GM19452 (cell line): ENCODE measurements at regions not wholly inside any gene's neighbourhood (a gene's known extent, or its start where the extent isn't known, plus 50 kb on each side); places are given as distances from the start of the nearest gene placed in this dataset.
"Not testable (repeated sequence)": the region's sequence is repeated elsewhere in the genome, so short reads cannot be mapped to it uniquely, and the experiment has no call there.

ENCODE experiments used
- ATAC-seq: cut with Tn5 transposase; IDR thresholded peaks from one replicate; pipeline ENCODE4 v1.9.1; 2021; ENCODE audit not compliant: unreplicated experiment

DNA sequence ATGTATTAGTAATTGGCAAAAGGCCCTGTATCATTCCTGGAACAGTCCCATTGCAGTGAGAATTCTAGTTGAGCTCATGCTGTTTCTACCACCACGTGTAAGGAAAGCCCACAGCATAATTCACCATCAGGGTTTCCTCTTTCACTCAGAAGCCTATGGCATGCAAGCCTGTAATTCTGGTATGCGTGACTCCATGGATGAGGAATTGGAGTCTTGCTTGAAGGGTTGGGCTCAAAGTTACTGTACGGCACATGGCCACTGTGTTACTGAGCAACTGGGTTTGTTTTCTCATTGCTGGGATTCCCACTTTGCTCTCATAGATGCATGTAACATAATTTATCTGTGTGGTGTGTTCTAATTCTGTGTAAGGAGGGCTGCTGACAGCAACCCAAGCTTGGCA lies 132.3 kb upstream of the NR3C2 start:
- ATAC-seq, result no peak

DNA sequence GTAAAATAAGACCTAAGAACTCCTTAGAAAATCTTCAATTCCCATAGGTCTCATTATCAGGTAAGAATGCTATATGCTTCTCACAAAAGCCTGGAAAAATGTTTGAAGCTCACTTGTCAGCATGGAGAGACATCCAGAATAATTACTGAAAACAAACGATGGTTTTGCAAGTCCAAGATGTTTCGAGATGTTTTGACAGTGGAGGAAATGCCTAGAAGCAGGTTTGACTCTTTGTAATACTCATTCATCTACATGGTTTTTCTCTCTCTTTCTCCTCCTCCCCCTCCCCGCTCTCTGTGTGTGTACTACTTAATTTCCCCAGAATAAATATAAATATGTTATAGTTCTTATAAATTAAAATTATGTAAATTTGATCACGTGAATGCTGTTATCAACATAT lies 131.9 kb upstream of the NR3C2 start:
- ATAC-seq, result no peak

DNA sequence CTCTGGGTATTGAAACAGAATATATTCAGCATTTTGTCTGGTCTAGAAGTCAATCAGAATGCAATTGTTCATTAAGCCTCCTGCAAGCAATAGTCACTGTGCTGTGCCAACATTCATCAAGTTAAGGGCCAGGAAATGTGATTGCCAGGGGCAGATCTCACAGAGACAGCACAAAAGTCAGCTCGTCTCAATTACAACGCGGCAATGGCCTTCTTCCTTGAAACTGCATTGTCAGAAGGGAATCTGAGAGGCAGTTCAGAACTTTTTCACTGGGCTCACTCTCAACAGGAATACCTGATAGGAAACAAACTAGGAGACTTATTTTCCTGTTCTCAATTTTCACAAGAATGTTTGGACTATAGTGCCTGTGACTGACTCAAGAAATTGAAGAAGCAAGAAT lies 131.1 kb upstream of the NR3C2 start:
- no peak for ATAC-seq

DNA sequence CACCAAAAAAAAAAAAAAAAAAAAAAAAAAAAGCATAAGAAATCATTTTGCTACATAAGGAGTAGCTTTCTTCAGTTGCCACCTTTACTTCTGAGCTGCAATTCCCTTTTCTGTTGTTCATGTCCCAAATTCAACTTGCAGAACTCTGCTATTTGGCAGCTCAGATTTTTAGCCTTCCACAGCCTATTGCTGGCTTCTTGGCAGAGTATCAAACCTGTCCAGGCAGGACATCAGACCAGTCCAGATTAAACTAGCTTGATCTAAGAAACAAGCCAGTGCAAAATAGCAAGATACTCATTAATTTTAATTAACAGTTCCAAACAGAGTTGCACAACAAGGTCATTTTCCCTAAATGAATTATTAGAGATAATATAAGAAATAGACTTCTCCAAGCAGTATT lies 123.6 kb upstream of the NR3C2 start:
- ATAC-seq, result no peak

DNA sequence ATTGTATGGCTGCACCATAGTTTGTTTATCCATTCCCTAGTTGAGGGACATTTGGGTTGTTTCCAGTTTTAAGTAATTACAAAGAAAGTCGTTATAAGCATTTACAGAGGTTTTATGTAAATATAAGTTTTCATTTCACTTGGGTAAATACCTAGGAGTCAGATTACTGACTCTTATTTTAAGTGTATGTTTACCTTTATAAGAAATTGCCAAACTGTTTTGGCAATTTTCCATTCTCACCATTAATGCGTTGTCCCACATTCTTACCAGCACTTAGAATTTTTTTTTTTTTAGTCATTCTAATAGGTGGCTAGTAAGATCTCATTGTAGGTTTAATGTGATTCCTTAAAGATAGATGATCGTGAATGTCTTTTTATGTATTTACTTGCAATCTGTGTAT lies 121.5 kb upstream of the NR3C2 start:
- ATAC-seq, result no peak

DNA sequence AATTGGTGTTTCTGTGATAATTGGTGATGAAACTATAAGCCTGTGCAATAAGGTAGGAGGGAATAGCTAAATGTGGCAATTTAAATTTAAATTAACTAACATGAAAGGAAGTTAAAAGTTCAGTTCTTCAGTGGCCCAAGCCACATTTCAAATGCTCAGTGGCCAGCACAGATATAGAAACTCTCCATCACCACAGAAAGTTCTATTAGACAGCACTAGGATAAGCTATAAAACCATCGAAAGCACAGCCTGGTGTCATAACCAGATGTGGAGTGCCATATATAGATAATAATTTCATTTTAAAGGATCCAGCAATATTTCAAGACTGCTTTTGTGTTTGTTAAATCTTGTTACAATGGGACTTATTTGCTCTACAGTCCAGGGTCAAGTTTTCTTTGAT lies 119.3 kb upstream of the NR3C2 start:
- ATAC-seq, result no peak

DNA sequence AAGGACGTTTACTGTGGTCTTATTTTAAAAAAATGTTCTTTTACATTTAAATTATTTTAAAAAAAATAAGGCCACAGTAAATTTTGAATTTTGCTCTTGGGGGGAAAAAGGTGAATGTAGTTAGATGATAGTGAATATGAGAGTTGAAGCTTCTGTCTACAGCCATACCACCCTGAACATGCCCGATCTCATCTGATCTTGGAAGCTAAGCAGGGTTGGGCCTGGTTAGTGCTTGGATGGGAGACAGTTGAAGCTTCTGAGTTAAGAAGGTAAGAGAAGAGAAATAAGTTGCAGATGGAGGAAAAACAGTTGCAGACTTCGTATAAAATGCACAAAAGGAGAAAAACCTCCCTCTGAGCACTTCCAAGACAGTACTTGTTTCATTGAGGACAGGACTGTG lies 115.6 kb upstream of the NR3C2 start:
- no peak for ATAC-seq

DNA sequence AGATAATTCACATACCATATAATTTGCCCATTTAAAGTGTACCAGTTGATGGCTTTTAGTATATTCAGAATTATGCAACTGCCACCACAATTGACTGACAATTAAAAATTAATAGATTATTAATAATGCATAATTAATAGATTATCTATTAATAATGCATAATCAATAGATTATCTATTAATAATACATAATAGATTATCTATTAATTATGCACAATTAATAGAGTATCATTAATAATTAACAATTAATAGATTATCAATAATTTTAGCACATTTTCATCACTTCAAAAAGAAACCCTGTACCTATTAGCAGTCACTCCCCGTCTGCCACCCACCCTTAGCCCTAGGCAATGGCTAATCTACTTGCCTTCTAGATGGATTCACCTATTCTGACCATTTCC lies 108.6 kb upstream of the NR3C2 start:
- ATAC-seq, result no peak

DNA sequence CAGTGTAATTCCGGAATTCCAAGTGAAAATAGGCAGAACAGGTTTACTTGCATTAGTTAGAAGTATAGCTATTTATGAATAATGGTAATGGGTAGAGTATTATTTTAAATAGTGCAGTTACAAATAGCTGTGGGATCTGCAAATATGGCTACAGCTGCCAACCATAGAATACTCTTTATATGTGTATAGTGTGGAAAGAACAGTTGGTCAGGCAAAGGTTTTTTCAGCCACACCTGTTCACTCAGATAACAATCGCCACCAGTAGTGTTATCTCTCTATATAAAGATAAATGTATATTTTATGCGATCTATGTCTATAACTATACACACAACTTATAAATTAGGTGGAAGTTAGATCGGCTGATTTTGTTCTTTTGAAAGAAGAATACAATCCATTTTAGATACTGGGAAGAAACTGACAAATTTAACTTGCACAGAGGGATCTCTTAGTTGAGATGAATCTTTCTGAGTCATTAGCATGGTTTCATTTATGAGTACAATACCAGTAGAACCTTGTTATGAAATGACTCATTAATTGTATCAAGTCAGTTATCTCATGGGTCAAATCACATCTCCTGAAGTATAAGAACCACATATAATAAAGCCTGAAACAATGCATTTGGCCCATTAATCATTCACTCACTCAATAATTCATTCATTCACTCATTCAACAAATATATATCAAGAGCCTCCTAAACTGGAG lies 100.9 kb upstream of the NR3C2 start:
- ATAC-seq, result no peak

DNA sequence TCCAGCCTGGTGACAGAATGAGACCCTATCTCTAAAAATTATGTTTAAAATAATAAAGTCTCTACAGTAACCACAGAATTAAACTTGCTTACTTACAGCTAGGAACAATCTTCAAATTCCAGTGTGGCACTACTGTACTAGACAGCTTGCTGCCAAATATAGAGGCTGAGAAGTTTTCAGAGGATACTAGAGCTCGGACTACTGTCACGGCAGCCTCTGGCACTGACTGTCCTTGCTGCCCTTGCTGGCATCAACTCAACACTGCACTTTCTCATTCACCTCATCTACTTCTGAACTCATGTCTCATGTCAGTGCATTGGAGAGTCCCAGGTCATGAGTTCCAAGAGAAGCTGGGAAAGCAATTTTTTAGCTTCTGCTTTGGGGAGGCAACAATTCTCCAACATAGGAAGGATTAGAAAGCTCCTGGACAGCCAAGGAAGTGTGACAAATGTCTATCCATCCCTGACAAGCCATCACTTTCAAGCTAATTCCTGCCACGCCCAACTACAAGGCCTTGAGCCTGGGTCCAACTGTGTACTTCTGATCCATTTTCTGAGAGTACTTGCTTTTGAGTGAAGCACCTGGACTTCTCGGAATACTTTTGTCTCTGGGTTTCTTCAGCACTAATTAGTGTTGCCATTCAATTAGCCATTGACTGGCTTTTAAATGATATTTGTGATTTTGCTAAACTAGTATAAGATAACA lies 98.6 kb upstream of the NR3C2 start:
- no peak for ATAC-seq

DNA sequence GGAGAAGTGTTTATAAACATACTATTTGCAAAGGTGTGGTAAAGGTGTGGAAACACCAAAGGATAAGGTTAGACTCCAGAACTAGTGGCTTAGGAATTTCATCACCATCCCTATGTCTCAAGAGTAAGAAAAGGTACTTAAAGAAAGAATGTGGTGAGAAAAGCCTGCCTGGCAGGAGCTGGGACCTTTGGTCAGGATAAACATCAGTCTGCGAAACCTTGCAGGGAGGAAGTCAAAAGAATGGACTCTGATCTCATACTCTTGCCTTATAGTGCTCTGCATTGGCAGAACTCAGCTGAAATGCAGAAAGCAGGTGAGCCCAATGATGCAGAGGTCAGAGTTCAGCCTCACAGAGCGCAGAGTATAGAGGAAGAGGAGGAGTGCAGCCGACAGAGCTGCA lies 97.2 kb upstream of the NR3C2 start:
- ATAC-seq, result no peak

DNA sequence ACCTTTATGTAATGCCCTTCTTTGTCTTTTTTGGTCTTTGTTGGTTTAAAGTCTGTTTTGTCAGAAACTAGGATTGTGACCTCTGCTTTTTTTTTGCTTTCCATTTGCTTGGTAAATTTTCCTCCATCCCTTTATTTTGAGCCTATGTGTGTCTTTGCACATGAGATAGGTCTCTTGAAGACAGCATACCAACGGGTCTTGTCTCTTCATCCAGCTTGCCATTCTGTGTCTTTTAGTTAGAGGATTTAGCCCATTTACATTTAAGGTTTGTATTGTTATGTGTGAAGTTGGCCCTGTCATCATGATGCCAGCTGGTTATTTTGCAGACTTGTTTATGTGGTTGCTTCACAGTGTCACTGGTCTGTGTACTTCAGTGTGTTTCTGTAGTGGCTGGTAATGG lies 91.6 kb upstream of the NR3C2 start:
- ATAC-seq, result not testable (repeated sequence)

DNA sequence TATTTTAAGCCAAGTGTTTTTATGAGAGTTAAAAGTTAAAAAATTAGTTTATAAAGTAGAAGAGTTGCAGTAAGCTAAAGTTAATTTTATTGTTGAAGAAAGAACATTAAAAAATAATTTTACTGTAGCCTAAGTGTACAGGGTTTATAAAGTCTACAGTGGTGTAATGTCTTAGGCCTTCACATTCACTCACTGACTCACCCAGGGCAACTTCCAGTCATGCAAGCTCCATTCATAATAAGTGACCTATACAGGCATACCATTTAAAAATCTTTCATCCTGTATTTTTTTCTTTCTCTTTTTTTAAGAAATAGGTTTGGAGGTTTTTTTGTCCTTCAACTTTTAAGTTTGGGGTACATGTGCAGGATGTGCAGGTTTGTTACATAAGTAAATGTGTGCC lies 87.9 kb upstream of the NR3C2 start:
- no peak for ATAC-seq

DNA sequence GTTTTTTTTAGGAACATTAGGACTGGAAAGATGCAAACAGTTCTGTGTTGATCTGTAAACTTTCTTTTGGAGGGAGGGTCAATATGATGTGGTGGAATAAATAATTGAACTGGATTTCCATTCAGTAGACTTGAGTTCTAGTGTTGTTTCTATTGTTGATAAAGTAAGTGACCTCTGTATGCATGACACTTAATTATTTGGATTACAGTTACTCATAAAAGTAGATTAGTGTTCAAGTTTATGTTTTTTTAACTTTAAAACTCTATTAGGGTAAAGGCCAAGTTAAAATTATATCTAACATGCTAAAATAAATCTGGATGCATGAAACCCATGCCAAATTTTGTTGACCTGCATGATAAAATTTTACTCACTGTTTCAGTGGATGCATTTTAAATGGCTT lies 85.4 kb upstream of the NR3C2 start:
- no peak for ATAC-seq

DNA sequence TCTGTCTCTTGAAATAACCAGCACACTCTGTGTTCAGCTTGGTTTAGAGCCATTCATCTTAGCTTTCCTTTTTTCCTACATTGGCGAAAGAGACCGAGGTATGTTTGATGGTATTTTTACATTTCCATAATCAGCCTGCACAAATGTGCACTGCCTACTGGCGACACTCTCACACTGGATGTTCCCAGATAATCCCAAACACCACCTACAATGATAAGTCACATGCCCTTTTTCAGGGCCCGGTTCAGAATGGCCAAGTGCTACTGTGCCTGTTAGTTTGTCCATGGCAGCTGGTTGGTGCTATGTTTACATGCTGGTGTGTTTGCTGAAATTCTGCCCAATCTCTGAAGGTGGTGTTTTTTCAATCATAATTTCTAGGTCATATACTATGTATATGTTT lies 80.8 kb upstream of the NR3C2 start:
- ATAC-seq, result no peak

DNA sequence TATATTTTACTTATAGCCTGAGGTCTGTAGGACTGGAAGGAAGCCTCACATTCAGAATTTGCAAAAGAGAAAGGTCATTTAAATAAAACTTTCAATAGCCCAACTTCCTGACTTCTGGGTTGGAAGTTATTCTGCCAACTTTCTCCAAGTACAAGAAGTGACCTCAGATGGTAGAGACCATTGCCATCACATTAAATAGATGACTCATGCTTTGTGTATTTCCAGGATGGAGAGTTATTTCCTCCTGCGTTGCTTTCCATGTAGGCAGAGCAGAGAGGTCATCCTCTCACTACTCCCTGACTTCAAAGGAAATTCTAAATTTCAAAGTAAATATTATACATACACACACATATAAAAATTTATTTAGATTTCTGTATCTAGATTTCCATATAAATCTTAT lies 73.0 kb upstream of the NR3C2 start:
- ATAC-seq, result no peak

DNA sequence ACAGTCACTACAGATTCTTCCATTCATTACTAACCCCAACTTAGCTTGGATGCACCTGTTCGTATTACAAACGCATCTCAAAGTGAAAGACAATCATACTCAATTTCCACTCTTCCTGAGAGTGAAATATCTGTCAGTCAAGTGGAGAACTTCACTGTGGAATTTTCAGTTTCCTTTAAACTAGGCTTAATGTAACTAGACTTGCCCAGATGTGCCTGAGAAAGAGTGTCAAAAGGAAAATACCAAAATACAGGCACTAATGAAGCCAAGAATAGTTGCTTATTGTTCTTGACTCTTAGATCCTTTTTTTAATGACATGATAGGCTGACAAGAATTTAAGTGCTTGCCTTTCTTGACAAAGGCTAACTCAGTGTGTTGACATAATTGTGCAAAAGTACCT lies 72.4 kb upstream of the NR3C2 start:
- ATAC-seq, result no peak

DNA sequence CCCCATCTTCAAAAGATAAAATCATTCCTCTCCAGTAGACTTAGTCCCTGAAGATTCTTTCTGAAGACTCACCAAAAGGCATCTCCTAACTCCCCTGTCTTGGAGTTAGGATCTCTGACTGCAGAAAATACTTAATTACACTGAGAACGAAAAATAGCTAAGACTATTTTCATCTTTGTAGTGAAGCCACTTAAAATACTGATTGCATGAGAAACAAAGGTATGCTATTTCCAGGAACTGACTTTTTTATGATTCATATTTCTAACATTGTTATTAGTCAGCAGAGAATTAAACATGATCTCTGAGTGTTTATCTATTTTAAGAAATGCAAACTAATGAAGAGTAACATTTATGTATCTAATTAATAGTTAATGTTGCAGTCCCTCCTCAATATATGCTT lies 71.8 kb upstream of the NR3C2 start:
- ATAC-seq, result no peak

DNA sequence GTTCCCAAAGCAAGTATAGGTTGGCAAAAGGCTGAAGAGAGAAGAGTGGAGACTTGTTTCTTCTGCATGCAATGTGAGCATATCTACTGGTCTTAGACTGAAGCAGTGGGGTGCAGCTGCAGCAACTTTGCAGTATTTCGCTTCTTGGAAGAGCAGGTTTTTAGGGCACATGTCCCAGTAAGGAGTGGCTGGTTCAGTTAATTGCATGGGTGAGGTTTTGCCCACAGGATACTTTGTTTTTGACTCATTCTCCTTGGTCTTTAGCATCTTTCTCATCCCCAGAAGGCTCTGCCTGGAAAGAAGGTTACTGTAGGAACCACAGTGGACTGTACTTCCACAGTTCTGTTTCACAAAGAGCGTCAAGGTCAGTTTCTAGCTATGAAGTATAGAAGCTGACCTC lies 68.0 kb upstream of the NR3C2 start:
- no peak for ATAC-seq

DNA sequence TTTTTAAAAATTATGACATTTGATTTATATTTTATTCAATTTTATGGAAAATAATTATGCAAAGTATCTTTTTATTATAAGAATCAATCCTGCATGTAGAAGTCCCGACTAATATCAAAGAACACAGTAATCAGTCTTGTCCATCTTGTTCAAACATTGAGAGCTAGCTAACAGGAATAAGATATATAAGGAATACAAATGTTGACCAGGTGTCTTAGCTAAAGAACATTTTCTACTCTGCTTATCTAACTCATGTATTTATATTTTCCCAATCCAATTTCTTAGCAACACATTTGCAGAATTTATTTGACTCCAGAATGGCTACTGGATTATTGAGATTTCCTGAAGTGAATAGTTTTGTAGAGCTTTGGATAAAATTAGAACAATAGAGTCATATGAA lies 61.5 kb upstream of the NR3C2 start:
- no peak for ATAC-seq

DNA sequence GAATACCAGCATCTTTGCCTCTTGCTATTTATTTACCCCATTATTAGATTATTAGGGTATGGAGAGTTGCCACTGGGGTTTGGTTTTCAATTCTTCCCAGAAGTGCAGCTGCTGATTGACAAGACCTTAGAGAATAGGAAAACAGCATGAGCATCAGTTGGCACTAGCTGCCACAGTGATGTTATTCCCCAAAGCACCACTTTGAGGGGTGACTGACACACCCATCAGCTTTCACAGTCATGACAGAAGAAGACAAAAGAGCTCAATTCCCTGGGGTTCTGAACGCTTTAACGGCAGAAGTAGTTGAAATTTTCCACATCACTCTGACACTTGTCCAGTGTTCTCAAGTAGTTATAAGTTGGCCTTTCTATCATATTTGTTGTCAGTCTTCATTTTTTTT lies 55.0 kb upstream of the NR3C2 start:
- no peak for ATAC-seq

DNA sequence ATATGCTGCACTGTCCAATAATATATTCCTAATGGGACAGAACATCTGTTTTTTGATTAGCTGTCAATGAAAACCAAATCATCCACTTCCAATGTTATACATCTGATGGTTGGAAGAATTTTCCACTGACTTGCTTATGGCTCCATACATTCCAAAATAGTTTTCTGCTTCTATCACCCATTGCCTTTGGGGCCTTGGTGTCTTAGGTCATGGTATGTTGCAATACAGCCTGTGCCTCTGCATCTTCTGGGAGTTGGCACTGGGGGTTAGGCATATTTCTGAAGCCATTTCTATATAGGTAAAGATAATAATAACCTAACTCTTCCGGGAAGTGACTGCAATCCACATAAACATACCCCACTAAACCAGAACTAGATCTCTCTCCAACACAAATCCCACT lies 53.2 kb upstream of the NR3C2 start:
- ATAC-seq, result no peak
